ENCODE measurements at regions not wholly inside any gene's neighbourhood (a gene's known extent, or its start where the extent isn't known, plus 50 kb on each side); places are given as distances from the start of the nearest gene placed in this dataset.

- H3K23ac ChIP-seq (ENCODE audit: insufficient read length, low read depth, low read length) = no peak overlapping the region
- TF ChIP-seq CTCF (conservative IDR thresholded peaks at IDR 0.05) = no peak
- no peak overlapping the region for H2BK20ac ChIP-seq (ENCODE audit: low read depth, low read length, poor library complexity, severe bottlenecking)
- no peak overlapping the region for H2BK12ac ChIP-seq (ENCODE audit: insufficient read length, low read depth, low read length)
- no peak overlapping the region for H2AFZ ChIP-seq (ENCODE audit: low read length)
- no peak overlapping the region for H4K5ac ChIP-seq (ENCODE audit: insufficient read length, low read depth, low read length)
- H4K8ac ChIP-seq (replicated peaks; ENCODE audit: insufficient read length, low read depth, low read length) = no peak overlapping the region
- H2BK15ac ChIP-seq (ENCODE audit: low read depth, low read length) = no peak overlapping the region
- WGBS (ENCODE audit: extremely low coverage, insufficient read length, low lambda C conversion rate) = no CpG with 5 or more reads among the region's 1 CpG
- Mint-ChIP-seq H3K4me1 (no peaks in the 10 kb centered on the region), H3K36me3 (ENCODE audit: insufficient read depth in 1 of 3, low read depth in 3 of 3) (no peaks in the 10 kb centered on the region), H3K4me3 (no peak overlapping the region), H3K27me3 (ENCODE audit: low read depth) (no peaks in the 10 kb centered on the region), H3K27ac (no peak overlapping the region), H3K9me3 (no peaks in the 10 kb centered on the region; a peak in 1 of 5 replicates)
- H2BK120ac ChIP-seq (ENCODE audit: low read depth, low read length, poor library complexity, severe bottlenecking) = no peak overlapping the region
- no peak overlapping the region for H2AK5ac ChIP-seq (ENCODE audit: insufficient read length, low read length)
- H3K9me3 ChIP-seq (ENCODE audit: control insufficient read depth, low read depth, low read length) = no peaks in the 10 kb centered on the region
- H3K56ac ChIP-seq (ENCODE audit: insufficient read length, low read depth, low read length) = no peak overlapping the region
- H3K18ac ChIP-seq (ENCODE audit: insufficient read length, low read depth, low read length) = no peak overlapping the region
- H3T11ph ChIP-seq (ENCODE audit: low read length) = no peak overlapping the region
- no peak overlapping the region for H3K4ac ChIP-seq (ENCODE audit: low read depth, low read length)
- H3K14ac ChIP-seq (ENCODE audit: insufficient read depth, low read length) = no peak overlapping the region
- DNase-seq = no peak
- no peaks in the 10 kb centered on the region for H3K4me1 ChIP-seq (ENCODE audit: insufficient read depth, low read length)
- H4K20me1 ChIP-seq (ENCODE audit: control insufficient read depth, insufficient read depth, insufficient read length) = no peaks in the 10 kb centered on the region
- no peaks in the 10 kb centered on the region for H3K23me2 ChIP-seq (ENCODE audit: insufficient read length, low read depth, low read length, poor library complexity, severe bottlenecking)
- no peaks in the 10 kb centered on the region for H3K79me2 ChIP-seq (ENCODE audit: insufficient read depth, low read length)
- H3K27me3 ChIP-seq (ENCODE audit: insufficient read depth, low read length) = no peaks in the 10 kb centered on the region
- no peaks in the 10 kb centered on the region for H3K79me1 ChIP-seq (ENCODE audit: insufficient read depth, low read depth, low read length, poor library complexity, severe bottlenecking)
- H4K91ac ChIP-seq (ENCODE audit: insufficient read length, low read depth, low read length) = no peak overlapping the region
- H2BK5ac ChIP-seq (ENCODE audit: insufficient read length, low read length) = no peak overlapping the region
- H3K9ac ChIP-seq (ENCODE audit: extremely low read depth, insufficient read length, low read length) = no peak overlapping the region
- no peak overlapping the region for H3K27ac ChIP-seq (ENCODE audit: insufficient read length, low read depth, low read length)
- no peak overlapping the region for H3K4me2 ChIP-seq (ENCODE audit: insufficient read depth, insufficient read length, low read length)
Measured at GRCh38 chr5:104126980-104127379, 564.4 kb upstream of the NUDT12 start.
